H1 (cell line): ENCODE measurements at regions not wholly inside any gene's neighbourhood (a gene's known extent, or its start where the extent isn't known, plus 50 kb on each side); places are given as distances from the start of the nearest gene placed in this dataset.

Experiments used
- CTCF ChIA-PET: fragments of 300-600 bp; sonication (Branson Sonifier 250); formaldehyde crosslinking; loops from one replicate; lab custom pipeline; 2021; ENCODE audit not compliant: partially characterized antibody; lab: Charles Lee
- POLR2A ChIA-PET: fragments of 300-600 bp; sonication (Branson Sonifier 250); formaldehyde crosslinking; loops from one replicate; lab custom pipeline; 2021; ENCODE audit warnings: inconsistent platforms; ENCODE audit not compliant: partially characterized antibody; lab: Charles Lee
- DNase-seq, 2 experiments: peaks; one replicate each; pipeline versions ENCODE4 v3.0.0 to v3.0.0-alpha.2; 2010 to 2022; ENCODE audit warnings: low spot score in 2 of 2, low read depth in 1 of 2, mixed read lengths in 1 of 2
- FAIRE-seq: peaks from 2 replicates; lab custom pipeline; 2011; peaks lifted over from hg19 to GRCh38; lab: Jason Lieb, UNC
- H2AFZ ChIP-seq: 2 replicates; pipeline ENCODE4 v1.8.1; 2012; ENCODE audit warnings: low read length, inconsistent platforms
- H2AK5ac ChIP-seq: 2 replicates; pipeline ENCODE4 v1.6.1; 2013; ENCODE audit warnings: low read depth, low read length
- H2BK120ac ChIP-seq: replicated peaks from 2 replicates; pipeline ENCODE3; 2013; ENCODE audit warnings: low read depth, low read length, inconsistent platforms
- H2BK12ac ChIP-seq: 2 replicates; pipeline ENCODE4 v1.6.1; 2013; ENCODE audit warnings: low read depth, low read length
- H2BK15ac ChIP-seq: 2 replicates; pipeline ENCODE4 v1.6.1; 2013; ENCODE audit warnings: low read length
- H2BK20ac ChIP-seq: 2 replicates; pipeline ENCODE4 v1.6.1; 2013; ENCODE audit warnings: low read length
- H2BK5ac ChIP-seq: 2 replicates; pipeline ENCODE4 v1.6.1; 2013; ENCODE audit warnings: low read depth, low read length
- H3K14ac ChIP-seq: 2 replicates; pipeline ENCODE4 v1.6.1; 2013; ENCODE audit warnings: inconsistent platforms; ENCODE audit not compliant: insufficient read length
- H3K18ac ChIP-seq: 2 replicates; pipeline ENCODE4 v1.6.1; 2013; ENCODE audit warnings: low read length; ENCODE audit errors: extremely low read depth
- H3K23ac ChIP-seq: 2 replicates; pipeline ENCODE4 v1.6.1; 2013; ENCODE audit warnings: inconsistent platforms; ENCODE audit not compliant: insufficient read length
- H3K23me2 ChIP-seq: 2 replicates; pipeline ENCODE4 v1.6.1; 2013; ENCODE audit warnings: low read depth, low read length
- H3K27ac ChIP-seq: 2 replicates; pipeline ENCODE4 v1.6.1; 2011; ENCODE audit warnings: low read depth, low read length, inconsistent platforms
- H3K27me3 ChIP-seq, 4 experiments: replicated peaks in 1 of 4; 1 replicate in 1 of 4; 2 replicates in 3 of 4; pipeline versions ENCODE4 v1.6.1 to v1.8.1; 2011 to 2013; ENCODE audit warnings: low read length in 3 of 4, mild to moderate bottlenecking in 3 of 4, inconsistent platforms in 2 of 4, mixed read lengths in 2 of 4, moderate library complexity in 1 of 4; ENCODE audit not compliant: control insufficient read depth in 3 of 4, insufficient read depth in 3 of 4; ENCODE audit errors: extremely low read depth in 1 of 4
- H3K36me3 ChIP-seq, 4 experiments: 2 replicates each; pipeline versions ENCODE4 v1.6.1 to v1.8.1; 2011 to 2013; ENCODE audit warnings: mild to moderate bottlenecking in 4 of 4, low read length in 3 of 4, moderate library complexity in 2 of 4, control low read depth in 1 of 4, inconsistent platforms in 1 of 4; ENCODE audit not compliant: insufficient read depth in 4 of 4, control insufficient read depth in 2 of 4
- H3K4ac ChIP-seq: replicated peaks from 2 replicates; pipeline ENCODE3; 2013; ENCODE audit warnings: low read length, low read depth, mixed read lengths, inconsistent platforms; ENCODE audit not compliant: insufficient read length
- H3K4me1 ChIP-seq, 4 experiments: replicated peaks in 1 of 4; 1 replicate in 1 of 4; 2 replicates in 3 of 4; pipeline versions ENCODE4 v1.6.1 to v1.8.1; 2011 to 2013; ENCODE audit warnings: low read length in 3 of 4, inconsistent platforms in 2 of 4, mixed read lengths in 1 of 4; ENCODE audit not compliant: insufficient read depth in 4 of 4, control insufficient read depth in 3 of 4
- H3K4me2 ChIP-seq, 2 experiments: 2 replicates each; pipeline versions ENCODE4 v1.6.1 to v1.8.1; 2011 to 2013; ENCODE audit warnings: low read depth in 2 of 2, low read length in 2 of 2, control low read depth in 1 of 2, inconsistent platforms in 1 of 2, mild to moderate bottlenecking in 1 of 2; ENCODE audit not compliant: insufficient read depth in 1 of 2
- H3K4me3 ChIP-seq, 4 experiments: fragments of 200-600, 300-600 bp in 1 of 4; sonication (generic), shearing (Covaris generic), sonication (Bioruptor Twin) in 1 of 4; 2 replicates each; pipeline versions ENCODE4 v1.5.1 to v1.8.1; 2011 to 2016; ENCODE audit warnings: low read length in 4 of 4, low read depth in 3 of 4, control low read depth in 2 of 4, inconsistent platforms in 2 of 4, mild to moderate bottlenecking in 2 of 4, mixed read lengths in 1 of 4, moderate library complexity in 1 of 4; ENCODE audit not compliant: insufficient read depth in 2 of 4; ENCODE audit errors: extremely low read depth in 1 of 4
- H3K56ac ChIP-seq: replicated peaks from 2 replicates; pipeline ENCODE3; 2013; ENCODE audit warnings: low read depth, mild to moderate bottlenecking, mixed read lengths, low read length, inconsistent platforms; ENCODE audit not compliant: insufficient read length
- H3K79me1 ChIP-seq: 2 replicates; pipeline ENCODE4 v1.6.1; 2013; ENCODE audit warnings: low read depth, low read length, control low read depth
- H3K79me2 ChIP-seq, 2 experiments: 2 replicates each; pipeline versions ENCODE4 v1.6.1 to v1.8.1; 2012 to 2013; ENCODE audit warnings: low read length in 2 of 2, mild to moderate bottlenecking in 2 of 2, inconsistent platforms in 1 of 2; ENCODE audit not compliant: insufficient read depth in 2 of 2, control insufficient read depth in 1 of 2
- H3K9ac ChIP-seq, 4 experiments: replicated peaks in 1 of 4; 1 replicate in 1 of 4; 2 replicates in 3 of 4; pipeline versions ENCODE4 v1.6.1 to v1.8.1; 2011 to 2013; ENCODE audit warnings: low read depth in 3 of 4, low read length in 3 of 4, control low read depth in 2 of 4, mild to moderate bottlenecking in 2 of 4, moderate library complexity in 2 of 4, inconsistent platforms in 1 of 4; ENCODE audit errors: extremely low read depth in 1 of 4
- H3K9me3 ChIP-seq, 2 experiments: 2 replicates each; pipeline versions ENCODE4 v1.6.1 to v1.8.1; 2012 to 2013; ENCODE audit warnings: mild to moderate bottlenecking in 2 of 2, moderate library complexity in 2 of 2, control low read depth in 1 of 2, inconsistent platforms in 1 of 2, low read depth in 1 of 2, low read length in 1 of 2, mixed read lengths in 1 of 2; ENCODE audit not compliant: insufficient read depth in 2 of 2
- H4K20me1 ChIP-seq, 2 experiments: replicated peaks in 1 of 2; 2 replicates each; pipeline versions ENCODE3 to v1.8.1; 2011 to 2013; ENCODE audit warnings: inconsistent platforms in 2 of 2, low read length in 2 of 2, mild to moderate bottlenecking in 1 of 2; ENCODE audit not compliant: insufficient read depth in 2 of 2, control insufficient read depth in 1 of 2
- H4K5ac ChIP-seq: 2 replicates; pipeline ENCODE4 v1.6.1; 2013; ENCODE audit warnings: low read length, low read depth, mixed read lengths, inconsistent platforms; ENCODE audit not compliant: insufficient read length
- H4K8ac ChIP-seq: 2 replicates; pipeline ENCODE4 v1.8.0; 2013; ENCODE audit warnings: mild to moderate bottlenecking, moderate library complexity, low read length, inconsistent platforms; ENCODE audit not compliant: insufficient read depth; ENCODE audit errors: extremely low read depth
- H4K91ac ChIP-seq: replicated peaks from 2 replicates; pipeline ENCODE3; 2013; ENCODE audit warnings: low read length, mixed read lengths, inconsistent platforms; ENCODE audit not compliant: insufficient read length
- BACH1 ChIP-seq: IDR thresholded peaks from 2 replicates; pipeline ENCODE4 v1.6.1; 2012; ENCODE audit warnings: low read length, improper control_type of control experiment
- FOSL1 ChIP-seq: IDR thresholded peaks from 2 replicates; pipeline ENCODE4 v1.6.1; 2011; ENCODE audit warnings: mild to moderate bottlenecking, low read depth, low read length, moderate library complexity; ENCODE audit not compliant: insufficient read depth
- PHF8 ChIP-seq: fragments of 200-600 bp; sonication (generic); conservative IDR thresholded peaks from 2 replicates; pipeline ENCODE4 v1.7.1; 2012; ENCODE audit warnings: low read depth, mild to moderate bottlenecking, inconsistent platforms, low read length, moderate library complexity
- WGBS, 2 experiments: shearing (Covaris generic) in 1 of 2; methylation state at CpG; one replicate each; pipeline versions ENCODE4 v1.1.6 to v1.1.7; 2013 to 2015; ENCODE audit warnings: low lambda C conversion rate in 2 of 2, mixed read lengths in 2 of 2, inconsistent platforms in 1 of 2, low coverage in 1 of 2, missing lambda C conversion rate in 1 of 2; ENCODE audit not compliant: insufficient replicate concordance in 2 of 2, insufficient coverage in 1 of 2, insufficient read length in 1 of 2; ENCODE audit errors: extremely low coverage in 1 of 2, missing lambda C conversion rate in 1 of 2; 5-methylcytosine and 5-hydroxymethylcytosine counted together
- TF ChIP-seq, protein P1 (sequence below): IDR thresholded peaks from 2 replicates; pipeline ENCODE4 v1.6.1; 2012; ENCODE audit warnings: inconsistent platforms

DNA sequence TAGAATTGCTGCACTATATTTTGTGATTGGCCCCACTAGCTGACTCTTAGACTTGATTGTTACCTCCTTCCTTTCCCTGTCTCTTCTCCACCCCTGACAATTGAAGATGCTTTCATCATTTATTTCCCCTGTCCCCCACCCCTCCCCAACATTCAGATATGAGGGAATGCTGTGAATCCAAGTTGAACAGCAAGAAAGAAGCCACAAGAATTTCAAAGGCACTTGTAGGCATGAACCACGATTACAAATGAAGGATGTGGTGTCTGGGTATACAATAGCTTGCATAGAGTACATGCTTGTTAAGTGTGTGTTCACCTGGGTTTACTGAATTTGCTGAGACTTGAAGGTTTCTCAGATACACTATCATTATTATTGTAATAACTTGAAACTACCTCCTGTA is 78.3 kb upstream of the TRIO start:
- Histone ChIP-seq H3K9me3 (no peaks in the 10 kb centered on the region), H3K9ac (no peak overlapping the region), H4K8ac (no peak overlapping the region), H2BK12ac (no peak overlapping the region), H3K27me3 (no peaks in the 10 kb centered on the region), H3K4me3 (no peak overlapping the region), H3K14ac (no peak overlapping the region), H2BK120ac (no peak overlapping the region), H4K91ac (no peak overlapping the region), H2BK5ac (no peak overlapping the region), H3K27ac (no peak overlapping the region), H3K79me1 (no peaks in the 10 kb centered on the region), H3K18ac (no peak overlapping the region), H3K36me3 (no peaks in the 10 kb centered on the region), H2AFZ (no peak overlapping the region), H3K56ac (no peak overlapping the region), H2AK5ac (no peak overlapping the region), H2BK15ac (no peak overlapping the region), H4K5ac (no peak overlapping the region), H4K20me1 (no peaks in the 10 kb centered on the region), H3K4me2 (no peak overlapping the region), H3K4ac (no peak overlapping the region), H3K23ac (no peak overlapping the region), H3K23me2 (no peaks in the 10 kb centered on the region), H2BK20ac (no peak overlapping the region), H3K79me2 (no peaks in the 10 kb centered on the region), H3K4me1 (no peaks in the 10 kb centered on the region)
- CTCF ChIA-PET, result interaction anchor here (0.5 to 1.1 kb wide), 2 partner anchors 12 to 63 kb away, joined by 3 to 5 read pairs; no protein-coding TSS in a partner anchor
- FAIRE-seq (no peak), DNase-seq (no peak)
- WGBS, 2 experiments, result 0% methylated on average over 1 of the region's 1 CpG; no CpG with 5 or more reads in 1 of the 2 experiments
- POLR2A ChIA-PET, result no interaction called here
- TF ChIP-seq, protein P1, sequence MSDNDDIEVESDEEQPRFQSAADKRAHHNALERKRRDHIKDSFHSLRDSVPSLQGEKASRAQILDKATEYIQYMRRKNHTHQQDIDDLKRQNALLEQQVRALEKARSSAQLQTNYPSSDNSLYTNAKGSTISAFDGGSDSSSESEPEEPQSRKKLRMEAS, result no peak
- no peak for TF ChIP-seq BACH1
- no peak for TF ChIP-seq FOSL1
- TF ChIP-seq PHF8, result no peak
